ENCODE measurements at regions not wholly inside any gene's neighbourhood (a gene's known extent, or its start where the extent isn't known, plus 50 kb on each side); places are given as distances from the start of the nearest gene placed in this dataset.

- TF ChIP-seq, protein P1, sequence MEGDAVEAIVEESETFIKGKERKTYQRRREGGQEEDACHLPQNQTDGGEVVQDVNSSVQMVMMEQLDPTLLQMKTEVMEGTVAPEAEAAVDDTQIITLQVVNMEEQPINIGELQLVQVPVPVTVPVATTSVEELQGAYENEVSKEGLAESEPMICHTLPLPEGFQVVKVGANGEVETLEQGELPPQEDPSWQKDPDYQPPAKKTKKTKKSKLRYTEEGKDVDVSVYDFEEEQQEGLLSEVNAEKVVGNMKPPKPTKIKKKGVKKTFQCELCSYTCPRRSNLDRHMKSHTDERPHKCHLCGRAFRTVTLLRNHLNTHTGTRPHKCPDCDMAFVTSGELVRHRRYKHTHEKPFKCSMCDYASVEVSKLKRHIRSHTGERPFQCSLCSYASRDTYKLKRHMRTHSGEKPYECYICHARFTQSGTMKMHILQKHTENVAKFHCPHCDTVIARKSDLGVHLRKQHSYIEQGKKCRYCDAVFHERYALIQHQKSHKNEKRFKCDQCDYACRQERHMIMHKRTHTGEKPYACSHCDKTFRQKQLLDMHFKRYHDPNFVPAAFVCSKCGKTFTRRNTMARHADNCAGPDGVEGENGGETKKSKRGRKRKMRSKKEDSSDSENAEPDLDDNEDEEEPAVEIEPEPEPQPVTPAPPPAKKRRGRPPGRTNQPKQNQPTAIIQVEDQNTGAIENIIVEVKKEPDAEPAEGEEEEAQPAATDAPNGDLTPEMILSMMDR (IDR thresholded peaks at IDR 0.05): no peak
- TF ChIP-seq POLR2A (IDR thresholded peaks at IDR 0.05): no peak
Observed at GRCh38 chr3:106115557-106115956, 246.7 kb upstream of the CBLB start.
